ENCODE measurements at regions not wholly inside any gene's neighbourhood (a gene's known extent, or its start where the extent isn't known, plus 50 kb on each side); places are given as distances from the start of the nearest gene placed in this dataset.

DNA sequence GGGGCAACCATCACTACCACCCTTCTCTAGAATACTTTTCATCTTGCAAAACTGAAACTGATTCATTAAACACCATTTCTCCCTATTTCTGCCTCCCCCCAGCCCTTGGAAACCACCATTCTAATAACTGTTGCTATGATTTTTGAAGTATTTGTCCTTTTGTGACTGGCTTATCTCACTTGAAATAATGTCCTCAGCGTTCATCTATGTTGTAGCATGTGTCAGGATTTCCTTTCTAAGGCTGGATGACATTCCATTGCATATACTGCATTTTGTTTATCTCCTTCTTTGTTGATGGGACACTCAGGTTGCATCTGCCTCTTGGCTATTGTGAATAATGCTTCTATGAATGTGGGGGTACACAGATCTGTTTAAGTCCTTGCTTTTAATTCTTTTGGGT lies 327.6 kb upstream of the ZNF32 start:
- no peak overlapping the region for H3K4me3 ChIP-seq
- no peak overlapping the region for H3K27ac ChIP-seq
- DNase-seq (ENCODE audit: low read depth in 1 of 2, low spot score in 1 of 2) (no peak), FAIRE-seq (no peak), ATAC-seq (no peak)
- TF ChIP-seq ZFP36 (IDR thresholded peaks at IDR 0.05; ENCODE audit: borderline replicate concordance, partially characterized antibody): no peak
- TF ChIP-seq HOXB13 (CRISPR knock-in tag; IDR thresholded peaks at IDR 0.05; ENCODE audit: low read depth): no peak
- no peak for TF ChIP-seq ZSCAN20 (CRISPR knock-in tag; IDR thresholded peaks at IDR 0.05)
- H3K9me3 ChIP-seq: no peaks in the 10 kb centered on the region
- WGBS (ENCODE audit: missing lambda C conversion rate): 0% methylated on average over 1 of the region's 1 CpG
- CTCF ChIA-PET: interaction anchor here (0.6 kb wide), 1 partner anchor 1028 kb away, joined by 3 read pairs; no protein-coding TSS in a partner anchor
- POLR2A ChIA-PET: no interaction called here
- H3K4me1 ChIP-seq: no peaks in the 10 kb centered on the region
- no peak overlapping the region for H3K4me2 ChIP-seq

DNA sequence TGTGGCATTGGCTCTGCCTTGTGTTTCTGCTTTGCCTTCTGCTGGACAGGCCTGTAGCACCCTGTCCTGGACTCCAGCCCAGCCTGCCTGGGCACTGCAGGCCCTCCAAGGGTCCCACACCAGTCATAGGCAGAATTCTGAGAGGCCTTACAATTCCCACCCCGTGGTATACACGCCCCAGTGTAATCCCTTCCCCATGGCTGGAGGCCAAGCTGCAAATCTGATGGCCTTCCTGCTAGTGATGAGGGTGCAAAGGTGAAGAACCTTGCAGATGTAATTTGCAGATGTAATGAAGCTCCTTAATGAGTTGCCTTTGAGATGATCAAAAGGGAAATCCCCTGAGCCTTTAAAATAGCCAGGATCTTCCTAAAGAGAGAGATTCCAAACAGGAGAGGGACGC lies 325.1 kb upstream of the ZNF32 start:
- TF ChIP-seq RARB (CRISPR knock-in tag; IDR thresholded peaks at IDR 0.05): no peak
- TF ChIP-seq, protein P1, sequence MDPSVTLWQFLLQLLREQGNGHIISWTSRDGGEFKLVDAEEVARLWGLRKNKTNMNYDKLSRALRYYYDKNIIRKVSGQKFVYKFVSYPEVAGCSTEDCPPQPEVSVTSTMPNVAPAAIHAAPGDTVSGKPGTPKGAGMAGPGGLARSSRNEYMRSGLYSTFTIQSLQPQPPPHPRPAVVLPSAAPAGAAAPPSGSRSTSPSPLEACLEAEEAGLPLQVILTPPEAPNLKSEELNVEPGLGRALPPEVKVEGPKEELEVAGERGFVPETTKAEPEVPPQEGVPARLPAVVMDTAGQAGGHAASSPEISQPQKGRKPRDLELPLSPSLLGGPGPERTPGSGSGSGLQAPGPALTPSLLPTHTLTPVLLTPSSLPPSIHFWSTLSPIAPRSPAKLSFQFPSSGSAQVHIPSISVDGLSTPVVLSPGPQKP (IDR thresholded peaks at IDR 0.05; ENCODE audit: low read depth, low read length): no peak
- TF ChIP-seq, protein P2, sequence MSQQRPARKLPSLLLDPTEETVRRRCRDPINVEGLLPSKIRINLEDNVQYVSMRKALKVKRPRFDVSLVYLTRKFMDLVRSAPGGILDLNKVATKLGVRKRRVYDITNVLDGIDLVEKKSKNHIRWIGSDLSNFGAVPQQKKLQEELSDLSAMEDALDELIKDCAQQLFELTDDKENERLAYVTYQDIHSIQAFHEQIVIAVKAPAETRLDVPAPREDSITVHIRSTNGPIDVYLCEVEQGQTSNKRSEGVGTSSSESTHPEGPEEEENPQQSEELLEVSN (IDR thresholded peaks at IDR 0.05; ENCODE audit: borderline replicate concordance, low read depth): no peak
- no peak for TF ChIP-seq FOXS1 (CRISPR knock-in tag; IDR thresholded peaks at IDR 0.05)
- TF ChIP-seq CHD4 (IDR thresholded peaks at IDR 0.05; ENCODE audit: borderline replicate concordance): no peak
- TF ChIP-seq HOXB13 (CRISPR knock-in tag; IDR thresholded peaks at IDR 0.05; ENCODE audit: low read depth): no peak
- TF ChIP-seq, protein P3, sequence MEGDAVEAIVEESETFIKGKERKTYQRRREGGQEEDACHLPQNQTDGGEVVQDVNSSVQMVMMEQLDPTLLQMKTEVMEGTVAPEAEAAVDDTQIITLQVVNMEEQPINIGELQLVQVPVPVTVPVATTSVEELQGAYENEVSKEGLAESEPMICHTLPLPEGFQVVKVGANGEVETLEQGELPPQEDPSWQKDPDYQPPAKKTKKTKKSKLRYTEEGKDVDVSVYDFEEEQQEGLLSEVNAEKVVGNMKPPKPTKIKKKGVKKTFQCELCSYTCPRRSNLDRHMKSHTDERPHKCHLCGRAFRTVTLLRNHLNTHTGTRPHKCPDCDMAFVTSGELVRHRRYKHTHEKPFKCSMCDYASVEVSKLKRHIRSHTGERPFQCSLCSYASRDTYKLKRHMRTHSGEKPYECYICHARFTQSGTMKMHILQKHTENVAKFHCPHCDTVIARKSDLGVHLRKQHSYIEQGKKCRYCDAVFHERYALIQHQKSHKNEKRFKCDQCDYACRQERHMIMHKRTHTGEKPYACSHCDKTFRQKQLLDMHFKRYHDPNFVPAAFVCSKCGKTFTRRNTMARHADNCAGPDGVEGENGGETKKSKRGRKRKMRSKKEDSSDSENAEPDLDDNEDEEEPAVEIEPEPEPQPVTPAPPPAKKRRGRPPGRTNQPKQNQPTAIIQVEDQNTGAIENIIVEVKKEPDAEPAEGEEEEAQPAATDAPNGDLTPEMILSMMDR (IDR thresholded peaks at IDR 0.05): no peak
- no peak for TF ChIP-seq CBX2 (IDR thresholded peaks at IDR 0.05; ENCODE audit: borderline replicate concordance, low read depth)
- TF ChIP-seq, protein P4, sequence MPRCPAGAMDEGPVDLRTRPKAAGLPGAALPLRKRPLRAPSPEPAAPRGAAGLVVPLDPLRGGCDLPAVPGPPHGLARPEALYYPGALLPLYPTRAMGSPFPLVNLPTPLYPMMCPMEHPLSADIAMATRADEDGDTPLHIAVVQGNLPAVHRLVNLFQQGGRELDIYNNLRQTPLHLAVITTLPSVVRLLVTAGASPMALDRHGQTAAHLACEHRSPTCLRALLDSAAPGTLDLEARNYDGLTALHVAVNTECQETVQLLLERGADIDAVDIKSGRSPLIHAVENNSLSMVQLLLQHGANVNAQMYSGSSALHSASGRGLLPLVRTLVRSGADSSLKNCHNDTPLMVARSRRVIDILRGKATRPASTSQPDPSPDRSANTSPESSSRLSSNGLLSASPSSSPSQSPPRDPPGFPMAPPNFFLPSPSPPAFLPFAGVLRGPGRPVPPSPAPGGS (IDR thresholded peaks at IDR 0.05): no peak
- no peak for TF ChIP-seq ESRRA (IDR thresholded peaks at IDR 0.05; ENCODE audit: borderline replicate concordance, low read length)
- TF ChIP-seq RNF2 (IDR thresholded peaks at IDR 0.05; ENCODE audit: borderline replicate concordance, low read depth): no peak
- TF ChIP-seq BHLHE40 (IDR thresholded peaks at IDR 0.05; ENCODE audit: low read depth, low read length): no peak
- Histone ChIP-seq H3K4me2 (no peak overlapping the region), H3K4me1 (no peaks in the 10 kb centered on the region), H3K4me3 (no peak overlapping the region), H3K9me3 (no peaks in the 10 kb centered on the region), H3K27ac (no peak overlapping the region)
- ChIA-PET CTCF (no interaction called here), POLR2A (no interaction called here)
- ATAC-seq: no peak
- no peak for FAIRE-seq
- no peak for DNase-seq (ENCODE audit: low read depth in 1 of 2, low spot score in 1 of 2)
- WGBS (ENCODE audit: missing lambda C conversion rate): 0% methylated on average over 2 of the region's 3 CpGs

DNA sequence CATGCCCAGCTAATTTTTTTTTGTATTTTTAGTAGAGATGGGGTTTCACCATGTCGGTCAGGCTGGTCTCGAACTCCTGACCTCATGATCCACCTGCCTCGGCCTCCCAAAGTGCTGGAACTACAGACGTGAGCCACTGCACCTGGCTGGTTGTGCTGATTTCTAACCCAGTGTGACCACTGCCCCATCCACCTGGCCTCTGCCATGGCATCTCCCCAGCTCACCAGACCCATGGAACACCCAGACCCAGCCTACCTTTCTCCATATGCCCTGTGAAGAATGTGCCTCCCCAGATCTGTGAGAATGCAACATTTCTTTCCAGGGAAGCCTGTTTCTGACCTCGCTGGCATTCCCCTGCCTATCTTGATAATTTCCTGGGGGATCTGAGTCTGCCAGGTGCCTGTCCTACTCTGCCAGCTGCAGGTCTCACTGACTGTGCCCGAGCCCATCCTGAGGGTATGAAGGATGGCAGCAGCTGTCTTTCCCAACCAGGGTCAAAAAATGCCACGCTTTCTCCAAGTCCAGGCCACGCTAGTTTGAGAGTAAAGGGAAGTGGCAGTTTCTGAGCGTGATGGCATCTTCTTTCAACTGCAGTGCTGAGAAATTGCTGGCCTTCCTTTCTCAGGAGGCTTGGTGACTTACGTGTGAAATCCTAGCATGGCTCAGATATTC lies 324.4 kb upstream of the ZNF32 start:
- DNase-seq (ENCODE audit: low read depth in 1 of 2, low spot score in 1 of 2): no peak
- Histone ChIP-seq H3K4me2 (no peak overlapping the region), H3K4me1 (no peaks in the 10 kb centered on the region), H3K9me3 (no peaks in the 10 kb centered on the region), H3K4me3 (no peak overlapping the region), H3K27ac (no peak overlapping the region)
- 13% methylated on average over 10 of the region's 10 CpGs for WGBS (ENCODE audit: missing lambda C conversion rate)
- TF ChIP-seq, protein P5, sequence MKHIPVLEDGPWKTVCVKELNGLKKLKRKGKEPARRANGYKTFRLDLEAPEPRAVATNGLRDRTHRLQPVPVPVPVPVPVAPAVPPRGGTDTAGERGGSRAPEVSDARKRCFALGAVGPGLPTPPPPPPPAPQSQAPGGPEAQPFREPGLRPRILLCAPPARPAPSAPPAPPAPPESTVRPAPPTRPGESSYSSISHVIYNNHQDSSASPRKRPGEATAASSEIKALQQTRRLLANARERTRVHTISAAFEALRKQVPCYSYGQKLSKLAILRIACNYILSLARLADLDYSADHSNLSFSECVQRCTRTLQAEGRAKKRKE (CRISPR knock-in tag; IDR thresholded peaks at IDR 0.05; ENCODE audit: low read depth): no peak
- no peak for TF ChIP-seq RNF2 (IDR thresholded peaks at IDR 0.05; ENCODE audit: borderline replicate concordance, low read depth)
- TF ChIP-seq SREBF2 (IDR thresholded peaks at IDR 0.05): no peak
- TF ChIP-seq HOXB13 (CRISPR knock-in tag; IDR thresholded peaks at IDR 0.05; ENCODE audit: low read depth): no peak
- no peak for TF ChIP-seq CBX2 (IDR thresholded peaks at IDR 0.05; ENCODE audit: borderline replicate concordance, low read depth)
- no peak for TF ChIP-seq KDM5A (IDR thresholded peaks at IDR 0.05)
- TF ChIP-seq, protein P4 (IDR thresholded peaks at IDR 0.05): no peak
- TF ChIP-seq PHF8 (IDR thresholded peaks at IDR 0.05; ENCODE audit: borderline replicate concordance, low read depth): no peak
- no peak for TF ChIP-seq ZC3H11A (IDR thresholded peaks at IDR 0.05)
- TF ChIP-seq, protein P1 (IDR thresholded peaks at IDR 0.05; ENCODE audit: low read depth, low read length): no peak
- no peak for TF ChIP-seq ZFP36 (IDR thresholded peaks at IDR 0.05; ENCODE audit: borderline replicate concordance, partially characterized antibody)
- TF ChIP-seq CHD4 (IDR thresholded peaks at IDR 0.05; ENCODE audit: borderline replicate concordance): no peak
- ChIA-PET CTCF (no interaction called here), POLR2A (no interaction called here)
- no peak for ATAC-seq
- no peak for FAIRE-seq
